Endodermal cell (in vitro differentiated cells): ENCODE measurements at regions not wholly inside any gene's neighbourhood (a gene's known extent, or its start where the extent isn't known, plus 50 kb on each side); places are given as distances from the start of the nearest gene placed in this dataset.

ENCODE experiments used
- DNase-seq: peaks from one replicate; pipeline ENCODE4 v3.0.0-alpha.2; 2017
- H3K27ac ChIP-seq: 2 replicates; pipeline ENCODE4 v1.5.1; 2013; ENCODE audit warnings: mild to moderate bottlenecking, low read depth, low read length, moderate library complexity
- H3K27me3 ChIP-seq: 2 replicates; pipeline ENCODE4 v1.6.1; 2013; ENCODE audit warnings: mild to moderate bottlenecking, low read length, moderate library complexity; ENCODE audit not compliant: insufficient read depth, control insufficient read depth, poor library complexity, severe bottlenecking
- H3K36me3 ChIP-seq: 2 replicates; pipeline ENCODE4 v1.7.0; 2013; ENCODE audit warnings: mild to moderate bottlenecking, low read length, moderate library complexity; ENCODE audit not compliant: control insufficient read depth, insufficient read depth
- H3K4me1 ChIP-seq: one replicate; pipeline ENCODE4 v1.7.0; 2013; ENCODE audit warnings: low read length; ENCODE audit not compliant: control insufficient read depth, insufficient read depth
- H3K4me3 ChIP-seq: 2 replicates; pipeline ENCODE4 v1.5.1; 2013; ENCODE audit warnings: mild to moderate bottlenecking, low read length, moderate library complexity
- H3K9ac ChIP-seq: 2 replicates; pipeline ENCODE4 v1.6.1; 2013; ENCODE audit warnings: mild to moderate bottlenecking, low read length, moderate library complexity; ENCODE audit not compliant: poor library complexity, severe bottlenecking; ENCODE audit errors: extremely low read depth
- H3K9me3 ChIP-seq: 2 replicates; pipeline ENCODE4 v1.6.1; 2013; ENCODE audit warnings: mild to moderate bottlenecking, low read length, moderate library complexity; ENCODE audit not compliant: control insufficient read depth
- H3K27ac Mint-ChIP-seq: 2 replicates; pipeline ENCODE4 v1.8.0; 2020; ENCODE audit warnings: mixed read lengths
- H3K27me3 Mint-ChIP-seq: 2 replicates; pipeline ENCODE4 v1.8.0; 2021; ENCODE audit warnings: mild to moderate bottlenecking, mixed read lengths; ENCODE audit not compliant: insufficient read depth
- H3K36me3 Mint-ChIP-seq: 2 replicates; pipeline ENCODE4 v1.8.0; 2020; ENCODE audit warnings: low read depth, mixed read lengths
- H3K4me1 Mint-ChIP-seq: 2 replicates; pipeline ENCODE4 v1.8.0; 2020; ENCODE audit warnings: mixed read lengths
- H3K4me3 Mint-ChIP-seq: 2 replicates; pipeline ENCODE4 v1.8.0; 2020; ENCODE audit warnings: mild to moderate bottlenecking, moderate library complexity, mixed read lengths
- H3K9me3 Mint-ChIP-seq: 2 replicates; pipeline ENCODE4 v1.8.0; 2020; ENCODE audit warnings: mild to moderate bottlenecking, mixed read lengths
- CTCF ChIP-seq: fragments of 200-600 bp; sonication (generic); conservative IDR thresholded peaks from 2 replicates; pipeline ENCODE4 v1.5.0; 2021; ENCODE audit warnings: antibody characterized with exemption, mild to moderate bottlenecking
- WGBS, 2 experiments: methylation state at CpG; one replicate each; pipeline versions ENCODE4 v1.1.5 to v1.1.7; 2013; ENCODE audit warnings: missing lambda C conversion rate in 2 of 2, mixed read lengths in 1 of 2; ENCODE audit not compliant: insufficient coverage in 1 of 2, insufficient read length in 1 of 2; 5-methylcytosine and 5-hydroxymethylcytosine counted together

GRCh38 chr16:64165368-64165767 lies 956.5 kb downstream of the CDH11 start:
- H3K9me3 Mint-ChIP-seq, result no peaks in the 10 kb centered on the region
- no peak for TF ChIP-seq CTCF
- no peaks in the 10 kb centered on the region for H3K36me3 ChIP-seq
- 90 to 94% methylated on average over 7 of the region's 7 CpGs for WGBS, 2 experiments
- no peak overlapping the region for H3K27ac Mint-ChIP-seq
- H3K9ac ChIP-seq, result no peak overlapping the region
- no peak overlapping the region for H3K4me3 ChIP-seq
- H3K36me3 Mint-ChIP-seq, result no peaks in the 10 kb centered on the region
- no peak overlapping the region for H3K27ac ChIP-seq
- H3K27me3 Mint-ChIP-seq, result no peaks in the 10 kb centered on the region
- no peak overlapping the region for H3K4me3 Mint-ChIP-seq
- no peaks in the 10 kb centered on the region for H3K27me3 ChIP-seq
- peaks cover 2% of the 10 kb centered on the region for H3K4me1 Mint-ChIP-seq
- H3K4me1 ChIP-seq, result no peaks in the 10 kb centered on the region
- no peaks in the 10 kb centered on the region for H3K9me3 ChIP-seq
- DNase-seq, result no peak

DNA sequence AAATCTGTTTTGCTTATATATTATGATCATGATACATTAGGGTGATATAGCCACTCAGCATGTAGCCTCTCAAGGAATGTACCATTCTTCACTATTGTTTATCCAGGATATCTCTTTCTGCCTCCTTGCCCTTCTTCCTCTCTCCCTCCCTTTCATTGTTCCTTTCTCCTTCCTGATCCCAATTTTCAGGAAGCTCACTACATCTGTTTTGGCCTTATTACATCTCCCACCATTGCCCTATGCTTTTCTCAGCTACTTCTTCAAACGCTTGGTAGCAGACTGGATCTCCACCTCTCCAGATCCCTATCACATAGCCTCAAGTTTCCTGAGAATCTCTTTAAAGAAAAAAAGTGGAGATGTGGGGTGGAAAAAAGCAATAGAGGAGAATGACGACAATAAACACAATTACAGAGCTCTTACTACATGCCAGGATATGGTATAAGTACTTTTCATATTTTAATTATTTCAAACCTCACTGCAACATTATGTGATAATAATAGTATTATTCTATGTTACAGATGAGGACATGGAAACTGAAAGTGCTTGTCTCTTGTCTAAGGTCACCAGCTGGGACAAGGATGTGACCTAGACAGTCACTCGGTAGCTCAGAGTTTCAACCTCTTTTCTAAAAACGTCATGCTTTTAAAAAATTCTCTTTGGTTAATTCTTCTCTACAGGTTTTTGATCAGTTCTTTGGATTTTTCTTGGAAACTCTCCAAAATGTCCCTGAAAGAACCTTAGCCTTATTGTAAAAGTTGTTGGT lies 959.1 kb downstream of the CDH11 start:
- H3K4me1 ChIP-seq, result no peaks in the 10 kb centered on the region
- no peaks in the 10 kb centered on the region for H3K36me3 ChIP-seq
- H3K9me3 ChIP-seq, result no peaks in the 10 kb centered on the region
- Mint-ChIP-seq H3K9me3 (no peaks in the 10 kb centered on the region), H3K36me3 (no peaks in the 10 kb centered on the region), H3K27ac (no peak overlapping the region), H3K4me3 (no peak overlapping the region), H3K4me1 (peaks cover 2% of the 10 kb centered on the region), H3K27me3 (no peaks in the 10 kb centered on the region)
- H3K27me3 ChIP-seq, result no peaks in the 10 kb centered on the region
- WGBS, 2 experiments, result 92 to 93% methylated on average over 2 to 3 of the region's 4 CpGs
- no peak overlapping the region for H3K27ac ChIP-seq
- H3K4me3 ChIP-seq, result no peak overlapping the region
- TF ChIP-seq CTCF, result no peak
- no peak overlapping the region for H3K9ac ChIP-seq
- no peak for DNase-seq

GRCh38 chr16:64159976-64160375 lies 961.9 kb downstream of the CDH11 start:
- 95% methylated on average over 2 of the region's 2 CpGs; no CpG with 5 or more reads in 1 of the 2 experiments for WGBS, 2 experiments
- Histone ChIP-seq H3K36me3 (no peaks in the 10 kb centered on the region), H3K9ac (no peak overlapping the region), H3K27me3 (no peaks in the 10 kb centered on the region), H3K4me1 (no peaks in the 10 kb centered on the region), H3K9me3 (no peaks in the 10 kb centered on the region), H3K27ac (no peak overlapping the region), H3K4me3 (no peak overlapping the region)
- Mint-ChIP-seq H3K36me3 (no peaks in the 10 kb centered on the region), H3K27ac (no peak overlapping the region), H3K9me3 (no peaks in the 10 kb centered on the region), H3K4me3 (no peak overlapping the region), H3K27me3 (no peaks in the 10 kb centered on the region), H3K4me1 (peaks cover 2% of the 10 kb centered on the region)
- no peak for TF ChIP-seq CTCF
- no peak for DNase-seq
